Activated CD8-positive, alpha-beta memory T cell treated with anti-CD3 and anti-CD28 coated beads, Interleukin-2, amount 10 ng/mL, durations not matched to agents 7 days and 5 days (primary cell): ENCODE measurements at regions not wholly inside any gene's neighbourhood (a gene's known extent, or its start where the extent isn't known, plus 50 kb on each side); places are given as distances from the start of the nearest gene placed in this dataset.

Experiments
- ATAC-seq: fragments of 150-1000 bp; cut with Tn5 transposase; one replicate; pipeline ENCODE4 v1.10.0; 2021; ENCODE audit warnings: moderate library complexity
- CTCF ChIA-PET: fragments of 350-600 bp; sonication (Branson Sonifier 250); formaldehyde crosslinking; loops from one replicate; lab custom pipeline; 2021; ENCODE audit warnings: antibody characterized with exemption; lab: Charles Lee
- DNase-seq: peaks from one replicate; pipeline ENCODE4 v3.0.0-alpha.2; 2020
- H3K27ac Mint-ChIP-seq: one replicate; pipeline ENCODE4 v1.8.0; 2021; ENCODE audit warnings: mild to moderate bottlenecking, mixed read lengths
- H3K27me3 Mint-ChIP-seq: one replicate; pipeline ENCODE4 v1.8.0; 2021; ENCODE audit warnings: mixed read lengths
- H3K36me3 Mint-ChIP-seq: one replicate; pipeline ENCODE4 v1.8.0; 2021; ENCODE audit warnings: mild to moderate bottlenecking, mixed read lengths
- H3K4me1 Mint-ChIP-seq: one replicate; pipeline ENCODE4 v1.8.0; 2021; ENCODE audit warnings: mixed read lengths
- H3K4me3 Mint-ChIP-seq: one replicate; pipeline ENCODE4 v1.8.0; 2021; ENCODE audit warnings: mild to moderate bottlenecking, moderate library complexity, mixed read lengths
- H3K9me3 Mint-ChIP-seq: one replicate; pipeline ENCODE4 v1.8.0; 2022; ENCODE audit warnings: low read depth, mixed read lengths

DNA sequence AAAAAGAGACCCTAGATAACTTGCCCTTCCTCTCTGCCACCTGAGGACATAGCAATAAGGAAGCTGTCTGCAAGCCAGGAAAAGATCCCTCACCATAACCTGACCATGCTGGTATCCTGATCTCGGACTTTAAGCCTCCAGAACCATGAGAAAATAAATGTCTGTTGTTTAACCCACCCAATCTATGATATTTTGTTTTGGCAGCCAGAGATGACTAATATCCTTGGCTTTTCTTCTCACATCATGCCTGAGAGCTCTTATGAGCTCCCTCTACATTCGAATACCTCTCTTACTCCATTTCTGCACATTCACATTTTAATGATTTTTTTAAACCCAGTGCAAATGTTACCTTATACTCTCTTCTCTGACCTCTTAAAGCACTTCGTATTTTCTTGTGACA is 214.0 kb upstream of the CHRM2 start:
- no peaks in the 10 kb centered on the region for H3K4me1 Mint-ChIP-seq
- no peak overlapping the region for H3K27ac Mint-ChIP-seq
- H3K27me3 Mint-ChIP-seq: no peaks in the 10 kb centered on the region
- no peak overlapping the region for H3K4me3 Mint-ChIP-seq
- H3K36me3 Mint-ChIP-seq: no peaks in the 10 kb centered on the region
- CTCF ChIA-PET: no interaction called here
- no peak for ATAC-seq
- no peak for DNase-seq
- peaks cover 7% of the 10 kb centered on the region for H3K9me3 Mint-ChIP-seq

DNA sequence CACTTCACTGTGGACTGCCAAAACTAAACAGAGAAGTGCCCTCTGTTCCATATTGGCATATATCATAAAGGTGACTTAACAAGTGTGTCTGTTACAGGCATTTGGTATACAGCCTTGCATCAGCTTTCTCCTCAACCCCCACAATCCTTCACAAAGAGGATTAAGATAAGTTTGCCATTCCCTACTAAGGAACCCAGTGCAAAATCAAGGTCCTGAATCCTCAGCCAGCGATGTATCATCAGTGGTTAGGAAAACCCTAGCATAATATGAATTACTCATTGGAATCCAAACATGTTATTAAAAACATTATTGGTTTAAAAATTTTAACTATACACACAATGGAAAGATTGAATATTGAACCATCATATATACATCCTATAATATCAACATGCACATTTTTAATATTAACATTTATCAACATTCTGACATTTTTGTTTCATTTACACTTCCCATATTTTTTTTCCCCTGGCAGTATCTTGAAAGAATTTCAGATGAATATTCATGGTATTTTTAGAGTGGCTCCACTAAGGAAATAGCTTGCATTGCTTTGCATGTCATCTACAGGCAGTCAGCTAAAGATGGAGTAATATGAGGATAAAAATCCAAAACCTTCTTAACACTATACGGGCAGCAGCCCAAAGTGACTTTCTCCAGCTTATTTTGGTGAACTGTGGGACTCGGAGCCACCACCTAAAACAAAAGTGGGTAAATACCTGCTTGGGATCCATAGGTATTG is 215.6 kb upstream of the CHRM2 start:
- Mint-ChIP-seq H3K27ac (no peak overlapping the region), H3K9me3 (peaks cover 17% of the 10 kb centered on the region), H3K36me3 (no peaks in the 10 kb centered on the region), H3K4me1 (no peaks in the 10 kb centered on the region), H3K27me3 (no peaks in the 10 kb centered on the region), H3K4me3 (no peak overlapping the region)
- DNase-seq: no peak
- CTCF ChIA-PET: no interaction called here
- ATAC-seq: no peak

DNA sequence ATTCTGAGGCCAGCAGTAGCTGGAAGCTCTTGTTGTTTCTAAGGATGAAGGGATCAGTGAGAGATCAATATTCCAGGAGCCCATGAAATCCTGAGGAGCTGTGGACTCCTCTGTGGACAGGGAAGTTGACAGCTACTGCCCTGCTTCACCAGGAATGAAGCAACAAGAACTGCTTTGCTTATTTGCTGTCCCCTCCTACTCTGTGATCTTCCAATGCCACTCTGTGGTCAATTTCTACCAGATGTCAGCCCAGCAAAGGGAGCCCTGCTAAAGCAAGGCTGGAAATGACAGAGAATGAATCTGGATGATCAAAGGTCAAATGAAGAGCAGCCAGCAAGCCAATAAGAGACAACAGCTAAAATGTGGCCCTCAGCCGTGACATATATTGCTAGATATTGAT is 227.5 kb upstream of the CHRM2 start:
- ATAC-seq (no peak), DNase-seq (no peak)
- H3K27me3 Mint-ChIP-seq: no peaks in the 10 kb centered on the region
- no peak overlapping the region for H3K4me3 Mint-ChIP-seq
- CTCF ChIA-PET: no interaction called here
- no peaks in the 10 kb centered on the region for H3K36me3 Mint-ChIP-seq
- H3K27ac Mint-ChIP-seq: no peak overlapping the region
- H3K9me3 Mint-ChIP-seq: peaks cover 3% of the 10 kb centered on the region
- H3K4me1 Mint-ChIP-seq: no peaks in the 10 kb centered on the region

DNA sequence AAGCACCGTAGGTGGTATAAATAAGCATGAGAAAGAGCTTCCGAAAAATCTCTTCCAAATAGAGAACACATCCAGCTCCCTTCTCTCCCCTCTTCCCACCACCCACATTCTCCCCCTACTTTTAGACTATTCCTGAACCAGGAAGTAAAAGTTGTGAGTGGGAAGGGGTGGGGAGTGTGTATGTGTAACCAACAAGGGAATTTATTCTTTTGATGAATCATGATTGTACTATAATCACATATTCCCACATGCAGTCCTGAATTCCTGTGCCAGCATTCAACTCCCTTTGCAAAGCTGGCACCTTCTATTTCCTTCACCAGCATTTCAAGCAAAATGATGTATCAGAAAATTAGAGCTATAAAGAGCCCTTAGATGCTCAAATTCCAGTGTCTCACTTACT is 230.6 kb upstream of the CHRM2 start:
- H3K4me1 Mint-ChIP-seq: no peaks in the 10 kb centered on the region
- CTCF ChIA-PET: no interaction called here
- DNase-seq (no peak), ATAC-seq (no peak)
- no peaks in the 10 kb centered on the region for H3K9me3 Mint-ChIP-seq
- H3K36me3 Mint-ChIP-seq: no peaks in the 10 kb centered on the region
- no peaks in the 10 kb centered on the region for H3K27me3 Mint-ChIP-seq
- no peak overlapping the region for H3K27ac Mint-ChIP-seq
- H3K4me3 Mint-ChIP-seq: no peak overlapping the region

DNA sequence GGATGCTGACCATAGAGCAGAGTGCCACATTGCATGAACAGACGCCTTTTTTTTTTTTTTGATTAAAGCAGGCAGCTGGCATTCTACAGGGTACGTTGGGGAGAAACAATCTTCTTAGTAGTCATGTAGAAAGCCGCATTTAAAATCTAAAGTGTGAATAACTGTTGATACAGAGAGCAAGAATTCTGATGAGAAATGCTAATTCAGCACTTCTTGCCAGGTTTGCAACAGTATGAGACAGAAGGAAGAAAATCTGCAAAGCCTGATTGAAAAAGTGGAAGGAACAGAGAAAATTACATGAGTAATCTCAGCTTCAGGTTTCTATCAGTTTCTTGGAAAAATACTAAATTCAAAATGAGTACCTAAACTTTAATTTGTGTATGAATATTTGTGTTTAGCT is 232.7 kb upstream of the CHRM2 start:
- no peaks in the 10 kb centered on the region for H3K27me3 Mint-ChIP-seq
- ATAC-seq: no peak
- CTCF ChIA-PET: no interaction called here
- H3K4me1 Mint-ChIP-seq: no peaks in the 10 kb centered on the region
- H3K36me3 Mint-ChIP-seq: no peaks in the 10 kb centered on the region
- no peak overlapping the region for H3K4me3 Mint-ChIP-seq
- no peak overlapping the region for H3K27ac Mint-ChIP-seq
- no peak for DNase-seq
- peaks cover 2% of the 10 kb centered on the region for H3K9me3 Mint-ChIP-seq

DNA sequence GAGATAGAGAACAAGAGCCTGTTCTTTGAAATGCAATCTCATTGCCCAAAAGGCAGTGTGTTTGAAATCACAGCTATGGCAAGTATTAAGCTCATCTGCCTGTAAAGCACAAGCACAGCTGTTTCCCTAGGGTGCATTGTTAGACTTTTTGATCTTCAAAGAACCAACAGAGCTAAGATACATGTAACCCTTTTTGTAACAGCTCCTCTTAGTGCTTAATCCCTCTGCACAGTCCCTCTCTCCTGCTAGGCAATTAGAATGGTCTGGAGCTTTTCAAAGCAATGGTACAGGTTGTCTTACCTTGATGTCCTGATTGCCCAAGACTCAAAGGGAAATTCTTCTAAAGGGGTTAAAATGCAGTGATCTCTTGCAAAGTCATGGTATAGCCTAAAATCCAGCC is 249.6 kb upstream of the CHRM2 start:
- Mint-ChIP-seq H3K9me3 (peaks cover 9% of the 10 kb centered on the region), H3K27me3 (no peaks in the 10 kb centered on the region), H3K4me1 (no peaks in the 10 kb centered on the region), H3K27ac (no peak overlapping the region), H3K4me3 (no peak overlapping the region), H3K36me3 (no peaks in the 10 kb centered on the region)
- CTCF ChIA-PET: no interaction called here
- no peak for ATAC-seq
- no peak for DNase-seq

DNA sequence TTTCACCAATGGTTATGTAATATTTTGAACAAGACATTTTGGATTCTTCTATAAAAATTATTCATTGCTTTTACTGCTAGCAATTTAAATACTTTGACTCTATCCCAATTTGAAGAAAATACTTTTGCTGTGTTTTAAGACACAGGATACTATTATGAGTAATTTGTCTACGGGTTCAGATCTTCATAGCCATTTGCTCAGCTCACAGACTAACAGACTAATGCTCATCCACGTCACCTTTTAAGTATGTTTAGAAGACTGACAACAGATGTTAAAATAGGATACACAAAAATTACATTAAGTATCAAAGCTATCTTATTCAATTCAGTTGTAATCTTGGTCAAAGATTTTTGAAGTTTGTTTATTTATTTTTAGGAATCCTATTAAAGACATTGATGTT is 251.3 kb upstream of the CHRM2 start:
- Mint-ChIP-seq H3K27ac (no peak overlapping the region), H3K4me3 (no peak overlapping the region), H3K4me1 (no peaks in the 10 kb centered on the region), H3K27me3 (no peaks in the 10 kb centered on the region), H3K36me3 (no peaks in the 10 kb centered on the region), H3K9me3 (peaks cover 12% of the 10 kb centered on the region)
- ATAC-seq (no peak), DNase-seq (no peak)
- CTCF ChIA-PET: no interaction called here

DNA sequence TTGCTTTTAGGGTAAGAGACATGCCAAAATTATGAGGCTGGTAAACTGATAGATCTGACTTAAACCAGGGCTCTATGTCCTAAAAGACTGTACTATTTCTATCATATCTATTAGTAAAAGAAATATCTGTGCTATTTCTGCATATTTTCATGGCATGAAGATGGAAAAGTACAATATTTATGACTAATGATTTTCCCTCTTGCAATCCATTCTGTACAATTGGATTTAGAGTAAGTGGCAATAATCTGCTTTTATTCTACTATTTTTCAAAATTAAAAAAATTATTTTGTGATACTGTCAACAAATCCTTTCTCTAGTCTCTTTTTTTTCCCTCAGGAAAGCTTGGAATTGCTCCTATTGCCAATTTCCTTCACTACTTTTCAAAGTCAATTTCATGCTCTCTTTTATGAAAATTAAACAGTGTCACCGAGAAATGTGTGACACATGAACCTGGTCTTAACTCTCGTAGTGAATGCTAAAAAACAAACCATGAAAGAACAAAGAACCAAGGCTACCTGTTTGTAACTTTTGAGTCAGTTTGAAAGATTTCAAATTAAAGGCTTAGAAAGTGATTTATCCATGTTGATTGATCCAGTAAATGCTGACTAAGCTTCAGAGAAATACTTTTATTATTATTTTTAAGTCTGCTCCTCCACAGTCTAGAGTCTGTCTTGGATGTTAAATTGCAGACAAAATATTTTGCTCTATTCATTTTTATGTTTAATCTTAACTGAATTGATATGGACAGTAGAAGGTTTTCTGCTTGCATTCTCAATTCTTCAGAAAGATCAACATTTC is 262.7 kb upstream of the CHRM2 start:
- H3K4me3 Mint-ChIP-seq: no peak overlapping the region
- no peak overlapping the region for H3K27ac Mint-ChIP-seq
- CTCF ChIA-PET: no interaction called here
- no peaks in the 10 kb centered on the region for H3K4me1 Mint-ChIP-seq
- ATAC-seq: no peak
- no peak for DNase-seq
- H3K36me3 Mint-ChIP-seq: no peaks in the 10 kb centered on the region
- peaks cover 4% of the 10 kb centered on the region for H3K9me3 Mint-ChIP-seq
- H3K27me3 Mint-ChIP-seq: no peaks in the 10 kb centered on the region

DNA sequence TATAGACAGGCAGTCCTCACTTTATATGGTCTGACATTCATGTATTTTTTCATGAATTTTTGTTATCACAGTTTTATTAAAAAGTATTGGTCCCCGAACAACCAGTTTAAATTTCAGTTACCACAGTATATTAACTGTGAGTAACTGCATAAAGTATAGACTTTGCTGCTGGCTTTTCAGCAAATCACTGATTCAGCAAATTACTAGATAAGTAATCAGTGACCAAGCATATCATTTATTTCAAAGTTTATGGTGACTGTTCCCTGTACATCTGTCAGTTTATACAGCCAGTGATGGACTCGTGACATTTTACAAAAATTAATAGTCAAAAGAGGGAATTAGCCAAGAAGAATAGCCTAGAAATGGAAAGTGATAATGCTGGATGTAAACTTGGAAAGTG is 266.7 kb upstream of the CHRM2 start:
- Mint-ChIP-seq H3K36me3 (no peaks in the 10 kb centered on the region), H3K27ac (no peak overlapping the region), H3K9me3 (peaks cover 4% of the 10 kb centered on the region), H3K4me1 (no peaks in the 10 kb centered on the region), H3K4me3 (no peak overlapping the region), H3K27me3 (no peaks in the 10 kb centered on the region)
- CTCF ChIA-PET: no interaction called here
- no peak for DNase-seq
- ATAC-seq: no peak

DNA sequence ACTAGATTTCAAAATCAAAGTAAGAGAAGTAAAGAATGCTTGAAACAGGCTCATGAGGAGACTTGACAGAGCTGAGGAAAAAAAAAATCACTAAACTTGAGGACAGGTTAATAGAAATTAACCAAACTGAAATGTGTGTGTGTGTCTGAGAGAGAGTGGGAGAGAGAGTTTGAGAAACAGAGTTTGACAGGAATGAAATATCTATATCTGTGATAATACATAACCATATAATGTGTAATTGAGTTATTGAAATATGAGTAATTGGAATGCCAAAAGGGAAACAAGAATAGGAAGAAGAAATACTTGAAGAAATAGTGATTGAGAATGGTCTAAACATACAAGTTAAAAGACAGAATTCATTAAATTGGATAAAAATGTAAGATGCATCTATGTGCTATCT is 268.0 kb upstream of the CHRM2 start:
- DNase-seq (no peak), ATAC-seq (no peak)
- Mint-ChIP-seq H3K36me3 (no peaks in the 10 kb centered on the region), H3K4me3 (no peak overlapping the region), H3K27ac (no peak overlapping the region), H3K4me1 (no peaks in the 10 kb centered on the region), H3K27me3 (no peaks in the 10 kb centered on the region), H3K9me3 (peaks cover 4% of the 10 kb centered on the region)
- CTCF ChIA-PET: no interaction called here

DNA sequence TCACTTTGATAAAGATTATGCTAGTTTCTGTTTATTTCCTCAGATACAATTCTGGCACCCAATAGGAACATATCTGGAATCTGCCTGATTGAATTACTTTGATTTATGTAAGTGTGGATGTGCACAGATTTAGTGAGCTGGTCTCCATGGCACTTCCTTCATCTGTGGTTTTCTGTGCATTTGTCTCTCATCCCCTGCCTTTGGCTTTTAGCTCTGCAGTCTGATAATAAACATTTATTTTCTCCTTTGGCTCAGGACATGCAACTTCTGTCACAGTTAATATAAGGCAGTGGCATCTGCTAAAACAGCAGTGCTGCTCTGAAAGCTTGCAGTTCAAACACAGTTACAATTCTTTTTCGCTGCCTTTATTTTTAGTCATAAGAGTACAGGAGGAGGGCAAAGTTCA is 273.7 kb upstream of the CHRM2 start:
- Mint-ChIP-seq H3K36me3 (no peaks in the 10 kb centered on the region), H3K9me3 (peaks cover 4% of the 10 kb centered on the region), H3K4me3 (no peak overlapping the region), H3K27ac (no peak overlapping the region), H3K4me1 (no peaks in the 10 kb centered on the region), H3K27me3 (no peaks in the 10 kb centered on the region)
- CTCF ChIA-PET: interaction anchor here (0.6 kb wide), 1 partner anchor 165 kb away, joined by 3 read pairs; no protein-coding TSS in a partner anchor
- ATAC-seq (no peak), DNase-seq (no peak)

DNA sequence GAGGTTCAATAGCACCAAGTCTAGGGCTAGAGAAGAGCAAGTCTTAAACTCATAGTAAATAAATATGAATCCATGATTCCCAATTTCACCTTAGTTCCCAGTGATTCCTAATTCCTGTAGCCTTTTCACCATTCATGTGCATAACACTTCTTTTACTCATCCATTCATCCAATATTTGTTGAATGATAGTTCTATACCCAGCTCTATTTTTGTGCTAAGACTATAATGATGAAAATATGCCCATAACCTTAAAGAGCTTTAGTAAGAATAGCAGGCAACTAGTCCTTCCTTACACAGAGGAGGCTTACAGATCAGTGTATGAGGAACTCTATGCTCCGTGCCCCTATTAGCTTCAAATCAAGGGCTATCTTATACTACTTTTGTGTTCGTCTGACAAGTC is 280.2 kb upstream of the CHRM2 start:
- Mint-ChIP-seq H3K4me3 (no peak overlapping the region), H3K27ac (no peak overlapping the region), H3K9me3 (peaks cover 4% of the 10 kb centered on the region), H3K36me3 (no peaks in the 10 kb centered on the region), H3K4me1 (no peaks in the 10 kb centered on the region), H3K27me3 (no peaks in the 10 kb centered on the region)
- ATAC-seq (no peak), DNase-seq (no peak)
- CTCF ChIA-PET: no interaction called here

DNA sequence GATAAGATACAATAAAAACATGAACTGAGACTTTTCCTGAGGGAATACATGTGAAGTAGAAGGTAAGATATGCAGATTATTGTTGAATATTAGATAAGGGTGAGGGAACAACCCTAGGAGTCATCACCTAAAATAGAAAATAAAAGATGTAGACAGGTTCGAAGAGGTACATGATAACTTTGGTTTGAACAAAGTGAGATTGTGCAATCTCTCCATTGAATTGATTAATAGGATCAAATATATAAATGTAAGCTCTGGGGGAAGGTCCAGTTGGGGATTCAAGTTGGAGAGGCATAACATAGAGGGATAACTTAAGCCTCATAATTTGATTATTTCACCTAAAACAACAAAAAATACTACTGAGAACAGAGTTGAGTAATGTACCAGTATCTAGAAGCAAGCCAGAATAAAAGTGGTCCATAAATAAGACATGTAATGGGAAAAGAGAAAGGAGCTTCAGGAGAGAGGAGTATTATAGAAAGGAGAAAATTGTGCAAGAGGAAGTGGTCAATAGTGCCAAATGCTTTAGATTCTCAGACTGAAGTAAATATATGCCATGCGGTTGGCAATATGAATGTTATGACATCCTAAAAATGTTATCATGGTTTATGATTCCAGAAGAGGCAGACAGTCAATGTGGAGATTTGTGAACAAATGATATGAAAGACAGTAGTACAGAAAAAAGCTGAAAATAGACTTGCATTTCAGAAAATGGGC is 282.3 kb upstream of the CHRM2 start:
- no peak overlapping the region for H3K27ac Mint-ChIP-seq
- no peak for ATAC-seq
- no peaks in the 10 kb centered on the region for H3K27me3 Mint-ChIP-seq
- H3K4me1 Mint-ChIP-seq: no peaks in the 10 kb centered on the region
- DNase-seq: no peak
- CTCF ChIA-PET: no interaction called here
- H3K36me3 Mint-ChIP-seq: no peaks in the 10 kb centered on the region
- peaks cover 4% of the 10 kb centered on the region for H3K9me3 Mint-ChIP-seq
- H3K4me3 Mint-ChIP-seq: no peak overlapping the region

DNA sequence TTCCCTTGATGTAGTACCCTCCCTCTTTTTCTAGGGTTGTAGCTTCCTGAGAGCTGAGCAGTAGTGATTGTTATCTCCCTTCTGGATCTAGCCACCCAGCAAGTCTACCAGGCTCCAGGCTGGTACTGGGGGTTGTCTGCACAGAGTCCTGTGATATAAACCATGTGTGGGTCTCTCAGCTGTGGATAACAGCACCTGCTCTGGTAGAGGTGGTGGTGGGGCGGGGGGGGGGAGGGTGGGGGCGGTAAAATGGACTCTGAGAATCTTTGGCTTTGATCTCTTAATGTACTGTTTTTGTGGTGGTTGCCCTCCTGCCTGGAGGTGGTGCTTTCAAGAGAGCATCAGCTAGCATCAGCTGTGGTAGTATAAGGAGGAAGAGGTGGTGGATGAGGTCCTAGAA is 302.0 kb upstream of the CHRM2 start:
- Mint-ChIP-seq H3K4me3 (no peak overlapping the region), H3K9me3 (peaks cover 11% of the 10 kb centered on the region), H3K36me3 (no peaks in the 10 kb centered on the region), H3K27me3 (no peaks in the 10 kb centered on the region), H3K27ac (no peak overlapping the region), H3K4me1 (no peaks in the 10 kb centered on the region)
- ATAC-seq (no peak), DNase-seq (no peak)
- CTCF ChIA-PET: no interaction called here
